ENCODE measurements at regions not wholly inside any gene's neighbourhood (a gene's known extent, or its start where the extent isn't known, plus 50 kb on each side); places are given as distances from the start of the nearest gene placed in this dataset.

- no peaks in the 10 kb centered on the region for H3K9me3 ChIP-seq
- H3K4me3 ChIP-seq = no peak overlapping the region
- H3K27ac ChIP-seq = no peak overlapping the region
- DNase-seq (no peak), ATAC-seq (no peak)
- intact Hi-C loops (cut with DNase I) = no loop called here
- H3K27me3 ChIP-seq = no peaks in the 10 kb centered on the region
- H3K36me3 ChIP-seq = no peaks in the 10 kb centered on the region
- peaks cover 1 to 13% of the 10 kb centered on the region in 2 donors for H3K4me1 ChIP-seq
- TF ChIP-seq CTCF (IDR thresholded peaks at IDR 0.05) = no peak
Measured at GRCh38 chr4:153120235-153120634, 84.0 kb upstream of the TRIM2 start.

GRCh38 chr4:153122855-153123254 lies 81.4 kb upstream of the TRIM2 start:
- intact Hi-C loops (cut with DNase I) = no loop called here
- H3K36me3 ChIP-seq = no peaks in the 10 kb centered on the region
- no peak for ATAC-seq

GRCh38 chr4:153126137-153126536 lies 78.1 kb upstream of the TRIM2 start:
- no peak for TF ChIP-seq CTCF (IDR thresholded peaks at IDR 0.05)
- H3K4me3 ChIP-seq = no peak overlapping the region
- H3K27me3 ChIP-seq = no peaks in the 10 kb centered on the region
- no peak for ATAC-seq
- no peak overlapping the region for H3K27ac ChIP-seq
- intact Hi-C loops (cut with DNase I) = no loop called here
- H3K4me1 ChIP-seq = peaks cover 0 to 8% of the 10 kb centered on the region in 2 donors
- H3K36me3 ChIP-seq = no peaks in the 10 kb centered on the region
- DNase-seq = no peak
- no peaks in the 10 kb centered on the region for H3K9me3 ChIP-seq

More at GRCh38 chr4:153122855-153123254, 81.4 kb upstream of the TRIM2 start:
- no peak for TF ChIP-seq CTCF (IDR thresholded peaks at IDR 0.05)
- no peaks in the 10 kb centered on the region for H3K9me3 ChIP-seq
- no peak overlapping the region for H3K27ac ChIP-seq
- no peaks in the 10 kb centered on the region for H3K27me3 ChIP-seq
- no peak overlapping the region for H3K4me3 ChIP-seq
- no peak for DNase-seq
- peaks cover 0 to 7% of the 10 kb centered on the region in 2 donors for H3K4me1 ChIP-seq

- Histone ChIP-seq H3K27me3 (no peaks in the 10 kb centered on the region), H3K4me1 (peaks cover 0 to 8% of the 10 kb centered on the region in 2 donors), H3K27ac (no peak overlapping the region), H3K4me3 (no peak overlapping the region), H3K9me3 (no peaks in the 10 kb centered on the region), H3K36me3 (no peaks in the 10 kb centered on the region)
- intact Hi-C loops (cut with DNase I) = no loop called here
- DNase-seq (peak; percentile 85 to 90 (median 87)), ATAC-seq (peak; percentile 98)
- peak; percentile 74 to 80 for TF ChIP-seq CTCF (IDR thresholded peaks at IDR 0.05)
Measured at GRCh38 chr4:153127760-153128494, 76.3 kb upstream of the TRIM2 start.

GRCh38 chr4:153131596-153131995 lies 72.6 kb upstream of the TRIM2 start:
- ATAC-seq (no peak), DNase-seq (no peak)
- no peak for TF ChIP-seq CTCF (IDR thresholded peaks at IDR 0.05)
- no peaks in the 10 kb centered on the region for H3K9me3 ChIP-seq
- no peak overlapping the region for H3K4me3 ChIP-seq
- intact Hi-C loops (cut with DNase I) = no loop called here
- no peaks in the 10 kb centered on the region for H3K36me3 ChIP-seq
- H3K27ac ChIP-seq = no peak overlapping the region
- H3K27me3 ChIP-seq = no peaks in the 10 kb centered on the region
- H3K4me1 ChIP-seq = peaks cover 0 to 8% of the 10 kb centered on the region in 2 donors

All from left lung (tissue), 4 donors.